Epithelial cell of esophagus (primary cell): ENCODE measurements at regions not wholly inside any gene's neighbourhood (a gene's known extent, or its start where the extent isn't known, plus 50 kb on each side); places are given as distances from the start of the nearest gene placed in this dataset.

ENCODE experiments used
- DNase-seq: peaks from one replicate; pipeline ENCODE4 v3.0.0; 2010; ENCODE audit warnings: low read depth
- H3K4me3 ChIP-seq: 2 replicates; pipeline ENCODE4 v1.5.1; 2011; ENCODE audit warnings: mild to moderate bottlenecking, low read length, control low read depth
- CTCF ChIP-seq: IDR thresholded peaks from 2 replicates; pipeline ENCODE4 v1.5.1; 2011; ENCODE audit warnings: low read depth, mild to moderate bottlenecking, low read length, control low read depth, inconsistent platforms; ENCODE audit not compliant: insufficient read depth; ENCODE audit errors: missing control alignments

GRCh38 chr1:230541306-230541705 lies 101.0 kb upstream of the COG2 start:
- no peak overlapping the region for H3K4me3 ChIP-seq
- no peak for DNase-seq
- no peak for TF ChIP-seq CTCF

GRCh38 chr1:230540421-230541155 lies 101.7 kb upstream of the COG2 start:
- no peak overlapping the region for H3K4me3 ChIP-seq
- no peak for DNase-seq
- TF ChIP-seq CTCF: no peak

GRCh38 chr1:230537456-230537855 lies 104.8 kb upstream of the COG2 start:
- no peak for TF ChIP-seq CTCF
- DNase-seq: no peak
- no peak overlapping the region for H3K4me3 ChIP-seq

- H3K4me3 ChIP-seq: no peak overlapping the region
- no peak for TF ChIP-seq CTCF
- no peak for DNase-seq
Measured at GRCh38 chr1:230536641-230537155, 105.6 kb upstream of the COG2 start.

- TF ChIP-seq CTCF: no peak
- H3K4me3 ChIP-seq: no peak overlapping the region
- no peak for DNase-seq
Measured at GRCh38 chr1:230534224-230534623, 108.1 kb upstream of the COG2 start.

GRCh38 chr1:230531103-230531502 lies 105.0 kb upstream of the PGBD5 start:
- TF ChIP-seq CTCF: no peak
- no peak for DNase-seq
- H3K4me3 ChIP-seq: no peak overlapping the region

- TF ChIP-seq CTCF: no peak
- no peak overlapping the region for H3K4me3 ChIP-seq
- no peak for DNase-seq
Measured at GRCh38 chr1:230519246-230519645, 93.1 kb upstream of the PGBD5 start.
